ENCODE measurements at regions not wholly inside any gene's neighbourhood (a gene's known extent, or its start where the extent isn't known, plus 50 kb on each side); places are given as distances from the start of the nearest gene placed in this dataset.
A peak's percentile ranks its signal among the peaks of the same experiment; 100 is the strongest.

- DNase-seq = no peak
Measured at GRCh38 chr20:52817511-52817910, 154.6 kb upstream of the TSHZ2 start.

- DNase-seq = no peak
Measured at GRCh38 chr20:52814371-52814770, 157.8 kb upstream of the TSHZ2 start.

- DNase-seq = peak; percentile 2
Measured at GRCh38 chr20:52812231-52812847, 159.8 kb upstream of the TSHZ2 start.

- DNase-seq = no peak
Measured at GRCh38 chr20:52809003-52809402, 163.2 kb upstream of the TSHZ2 start.

GRCh38 chr20:52806918-52807317, 165.2 kb upstream of the TSHZ2 start:
- DNase-seq = no peak

GRCh38 chr20:52805843-52806242, 166.3 kb upstream of the TSHZ2 start:
- no peak for DNase-seq

GRCh38 chr20:52805296-52805571, 166.9 kb upstream of the TSHZ2 start:
- no peak for DNase-seq

- no peak for DNase-seq
Measured at GRCh38 chr20:52804497-52805295, 167.5 kb upstream of the TSHZ2 start.

- no peak for DNase-seq
Measured at GRCh38 chr20:52801628-52802006, 170.5 kb upstream of the TSHZ2 start.

- DNase-seq = no peak
Measured at GRCh38 chr20:52800734-52801627, 171.2 kb upstream of the TSHZ2 start.

- DNase-seq = no peak
Measured at GRCh38 chr20:52799130-52799529, 173.0 kb upstream of the TSHZ2 start.

GRCh38 chr20:52798124-52798523, 174.0 kb upstream of the TSHZ2 start:
- DNase-seq = no peak

- no peak for DNase-seq
Measured at GRCh38 chr20:52794853-52795252, 177.3 kb upstream of the TSHZ2 start.

GRCh38 chr20:52793339-52793963, 178.7 kb upstream of the TSHZ2 start:
- DNase-seq = no peak

- DNase-seq = no peak
Measured at GRCh38 chr20:52791091-52791490, 181.1 kb upstream of the TSHZ2 start.

GRCh38 chr20:52789716-52790115, 182.4 kb upstream of the TSHZ2 start:
- DNase-seq = no peak

GRCh38 chr20:52787962-52788361, 184.2 kb upstream of the TSHZ2 start:
- DNase-seq = no peak

- no peak for DNase-seq
Measured at GRCh38 chr20:52787216-52787615, 184.9 kb upstream of the TSHZ2 start.

GRCh38 chr20:52785679-52786078, 186.5 kb upstream of the TSHZ2 start:
- DNase-seq = no peak

GRCh38 chr20:52783769-52784168, 188.4 kb upstream of the TSHZ2 start:
- DNase-seq = peak; percentile 39

GRCh38 chr20:52780462-52780861, 191.7 kb upstream of the TSHZ2 start:
- no peak for DNase-seq

- DNase-seq = no peak
Measured at GRCh38 chr20:52779125-52779524, 193.0 kb upstream of the TSHZ2 start.

- DNase-seq = no peak
Measured at GRCh38 chr20:52777171-52777570, 195.0 kb upstream of the TSHZ2 start.

All from hematopoietic multipotent progenitor cell treated with erythropoietin and hydrocortisone succinate and interleukin-3 and kit ligand, for 4 days (in vitro differentiated cells).